ENCODE measurements at regions not wholly inside any gene's neighbourhood (a gene's known extent, or its start where the extent isn't known, plus 50 kb on each side); places are given as distances from the start of the nearest gene placed in this dataset.

- Histone ChIP-seq H3K79me2 (ENCODE audit: control insufficient read depth, insufficient read depth, low read length) (no peaks in the 10 kb centered on the region), H3K36me3 (replicated peaks in 1 of 2; ENCODE audit: control extremely low read depth in 1 of 2, control insufficient read depth in 1 of 2, extremely low read depth in 1 of 2, insufficient read depth in 2 of 2, low read length in 1 of 2) (no peaks in the 10 kb centered on the region), H3K27me3 (replicated peaks in 1 of 4; ENCODE audit: control extremely low read depth in 1 of 4, control insufficient read depth in 3 of 4, insufficient read depth in 4 of 4, low read length in 3 of 4) (no peaks in the 10 kb centered on the region), H2AFZ (ENCODE audit: insufficient read depth, low read depth, low read length, poor library complexity, severe bottlenecking) (no peak overlapping the region), H3K27ac (ENCODE audit: low read length in 2 of 2) (no peak overlapping the region), H3K4me1 (ENCODE audit: control insufficient read depth in 2 of 2, insufficient read depth in 2 of 2, low read length in 2 of 2) (peaks cover 37 to 38% of the 10 kb centered on the region in 2 donors), H3K9ac (ENCODE audit: low read length) (no peak overlapping the region), H3K9me3 (ENCODE audit: control extremely low read depth in 1 of 3, control insufficient read depth in 2 of 3, insufficient read depth in 1 of 3, low read length in 2 of 3) (no peaks in the 10 kb centered on the region), H3K4me3 (ENCODE audit: control extremely low read depth in 1 of 5, extremely low read depth in 1 of 5, insufficient read depth in 1 of 5, low read depth in 2 of 5, low read length in 4 of 5) (no peak overlapping the region), H3K4me2 (replicated peaks; ENCODE audit: low read depth, low read length, poor library complexity, severe bottlenecking) (no peak overlapping the region), H4K20me1 (ENCODE audit: control insufficient read depth, insufficient read depth, low read length, poor library complexity, severe bottlenecking) (no peaks in the 10 kb centered on the region)
- ATAC-seq (ENCODE audit: low read depth) = no peak
- ChIA-PET CTCF (no interaction called here), POLR2A (no interaction called here)
- TF ChIP-seq CTCF (IDR thresholded peaks at IDR 0.05) = no peak
- TF ChIP-seq EZH2 (IDR thresholded peaks at IDR 0.05; ENCODE audit: borderline replicate concordance, insufficient read depth, low read depth, low read length, poor library complexity, severe bottlenecking) = no peak
- intact Hi-C loops (cut with micrococcal nuclease) = no loop called here
- Mint-ChIP-seq H3K4me3 (no peak overlapping the region), H3K4me1 (peaks cover 47% of the 10 kb centered on the region), H3K27ac (no peak overlapping the region), H3K9me3 (ENCODE audit: insufficient read depth) (no peaks in the 10 kb centered on the region), H3K27me3 (no peaks in the 10 kb centered on the region)
- no peak for DNase-seq
Observed at GRCh38 chr5:124060011-124060410, 548.0 kb downstream of the CSNK1G3 start.

DNA sequence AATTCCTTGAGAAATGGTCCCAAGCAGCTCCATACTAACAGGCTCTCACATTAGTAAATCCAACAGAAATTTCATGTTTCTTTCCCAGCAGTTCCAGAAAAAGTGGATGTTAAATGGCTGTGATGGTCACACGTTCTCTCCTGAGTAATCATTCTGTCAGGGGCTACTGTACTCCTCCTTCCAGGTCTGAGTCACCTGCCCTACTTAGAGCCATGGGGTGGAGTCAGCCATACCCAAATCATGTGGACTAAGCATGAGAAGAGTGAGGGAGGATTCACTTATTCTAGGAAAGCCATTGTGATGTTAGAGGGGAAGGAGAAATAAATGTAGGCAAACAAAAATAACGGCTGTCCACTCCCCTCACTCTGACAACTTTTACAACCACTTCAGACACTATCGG lies 547.2 kb downstream of the CSNK1G3 start:
- H3K36me3 ChIP-seq (replicated peaks in 1 of 2; ENCODE audit: control extremely low read depth in 1 of 2, control insufficient read depth in 1 of 2, extremely low read depth in 1 of 2, insufficient read depth in 2 of 2, low read length in 1 of 2) = no peaks in the 10 kb centered on the region
- H4K20me1 ChIP-seq (ENCODE audit: control insufficient read depth, insufficient read depth, low read length, poor library complexity, severe bottlenecking) = no peaks in the 10 kb centered on the region
- CTCF ChIA-PET = no interaction called here
- Mint-ChIP-seq H3K4me1 (peaks cover 52% of the 10 kb centered on the region), H3K27me3 (no peaks in the 10 kb centered on the region), H3K9me3 (ENCODE audit: insufficient read depth) (no peaks in the 10 kb centered on the region), H3K4me3 (no peak overlapping the region), H3K27ac (peak overlapping the region; percentile 32)
- H3K79me2 ChIP-seq (ENCODE audit: control insufficient read depth, insufficient read depth, low read length) = no peaks in the 10 kb centered on the region
- no peak overlapping the region for H3K9ac ChIP-seq (ENCODE audit: low read length)
- no peaks in the 10 kb centered on the region for H3K9me3 ChIP-seq (ENCODE audit: control extremely low read depth in 1 of 3, control insufficient read depth in 2 of 3, insufficient read depth in 1 of 3, low read length in 2 of 3)
- no peak overlapping the region for H2AFZ ChIP-seq (ENCODE audit: insufficient read depth, low read depth, low read length, poor library complexity, severe bottlenecking)
- intact Hi-C loops (cut with micrococcal nuclease) = loop anchor here (5.0 to 10.0 kb wide), 7 partner anchors 98 to 948 kb away; partner anchors contain the start of gene ZNF608
- peaks cover 39 to 42% of the 10 kb centered on the region in 2 donors for H3K4me1 ChIP-seq (ENCODE audit: control insufficient read depth in 2 of 2, insufficient read depth in 2 of 2, low read length in 2 of 2)
- no peak for TF ChIP-seq EZH2 (IDR thresholded peaks at IDR 0.05; ENCODE audit: borderline replicate concordance, insufficient read depth, low read depth, low read length, poor library complexity, severe bottlenecking)
- TF ChIP-seq CTCF (IDR thresholded peaks at IDR 0.05) = no peak
- WGBS (ENCODE audit: insufficient coverage) = 100% methylated on average over 1 of the region's 3 CpGs
- no peak overlapping the region for H3K27ac ChIP-seq (ENCODE audit: low read length in 2 of 2)
- POLR2A ChIA-PET = no interaction called here
- no peak overlapping the region for H3K4me2 ChIP-seq (replicated peaks; ENCODE audit: low read depth, low read length, poor library complexity, severe bottlenecking)
- DNase-seq (no peak), ATAC-seq (ENCODE audit: low read depth) (no peak)
- H3K27me3 ChIP-seq (replicated peaks in 1 of 4; ENCODE audit: control extremely low read depth in 1 of 4, control insufficient read depth in 3 of 4, insufficient read depth in 4 of 4, low read length in 3 of 4) = no peaks in the 10 kb centered on the region
- no peak overlapping the region for H3K4me3 ChIP-seq (ENCODE audit: control extremely low read depth in 1 of 5, extremely low read depth in 1 of 5, insufficient read depth in 1 of 5, low read depth in 2 of 5, low read length in 4 of 5)
